Ovary (tissue), 3 donors: ENCODE measurements at regions not wholly inside any gene's neighbourhood (a gene's known extent, or its start where the extent isn't known, plus 50 kb on each side); places are given as distances from the start of the nearest gene placed in this dataset.
"Not testable (repeated sequence)": the region's sequence is repeated elsewhere in the genome, so short reads cannot be mapped to it uniquely, and the experiment has no call there.

Experiments
- POLR2A ChIP-seq: fragments of 450-650 bp; IDR thresholded peaks from one replicate; pipeline ENCODE4 v1.6.1; 2017; ENCODE audit warnings: antibody characterized with exemption, mild to moderate bottlenecking, moderate library complexity
- TF ChIP-seq, protein P1 (sequence below), 3 donors: fragments of 450-650 bp in 2 of 3; fragments of 200-600 bp in 1 of 3; IDR thresholded peaks; one replicate each; pipeline versions ENCODE4 v1.5.1 to v1.8.0; 2016 to 2022; ENCODE audit warnings: antibody characterized with exemption in 3 of 3, mild to moderate bottlenecking in 1 of 3
- donor health status: DM: no; HTN: no; CAD: no.

DNA sequence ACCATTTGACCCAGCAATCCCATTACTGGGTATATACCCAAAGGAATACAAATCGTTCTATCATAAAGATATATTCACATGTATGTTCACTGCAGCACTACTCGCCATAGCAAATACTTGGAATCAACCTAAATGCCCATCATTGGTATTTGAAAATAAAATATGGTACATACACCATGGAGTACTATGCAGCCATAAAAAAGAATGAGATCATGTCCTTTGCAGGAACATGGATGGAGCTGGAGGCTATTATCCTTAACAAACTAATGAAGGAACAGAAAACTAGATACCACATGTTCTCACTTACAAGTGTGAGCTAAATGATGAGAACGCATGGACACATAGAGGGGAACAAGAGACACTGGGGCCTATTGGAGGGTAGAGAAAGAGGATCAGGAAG is 63.1 kb upstream of the JAK1 start:
- TF ChIP-seq, protein P1, sequence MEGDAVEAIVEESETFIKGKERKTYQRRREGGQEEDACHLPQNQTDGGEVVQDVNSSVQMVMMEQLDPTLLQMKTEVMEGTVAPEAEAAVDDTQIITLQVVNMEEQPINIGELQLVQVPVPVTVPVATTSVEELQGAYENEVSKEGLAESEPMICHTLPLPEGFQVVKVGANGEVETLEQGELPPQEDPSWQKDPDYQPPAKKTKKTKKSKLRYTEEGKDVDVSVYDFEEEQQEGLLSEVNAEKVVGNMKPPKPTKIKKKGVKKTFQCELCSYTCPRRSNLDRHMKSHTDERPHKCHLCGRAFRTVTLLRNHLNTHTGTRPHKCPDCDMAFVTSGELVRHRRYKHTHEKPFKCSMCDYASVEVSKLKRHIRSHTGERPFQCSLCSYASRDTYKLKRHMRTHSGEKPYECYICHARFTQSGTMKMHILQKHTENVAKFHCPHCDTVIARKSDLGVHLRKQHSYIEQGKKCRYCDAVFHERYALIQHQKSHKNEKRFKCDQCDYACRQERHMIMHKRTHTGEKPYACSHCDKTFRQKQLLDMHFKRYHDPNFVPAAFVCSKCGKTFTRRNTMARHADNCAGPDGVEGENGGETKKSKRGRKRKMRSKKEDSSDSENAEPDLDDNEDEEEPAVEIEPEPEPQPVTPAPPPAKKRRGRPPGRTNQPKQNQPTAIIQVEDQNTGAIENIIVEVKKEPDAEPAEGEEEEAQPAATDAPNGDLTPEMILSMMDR (IDR thresholded peaks at IDR 0.05) = not testable (repeated sequence)
- not testable (repeated sequence) for TF ChIP-seq POLR2A
